Heart left ventricle (tissue), 13 donors: ENCODE measurements at regions not wholly inside any gene's neighbourhood (a gene's known extent, or its start where the extent isn't known, plus 50 kb on each side); places are given as distances from the start of the nearest gene placed in this dataset.

Experiments
- CTCF ChIP-seq, 12 donors: fragments of 200-600 bp; sonication (generic) in 4 of 12; IDR thresholded peaks; one replicate each; pipeline versions ENCODE4 v1.5.0 to v1.8.0; 2018 to 2022; ENCODE audit warnings: antibody characterized with exemption in 12 of 12, mild to moderate bottlenecking in 5 of 12
- POLR2A ChIP-seq, 2 donors: fragments of 450-650 bp; IDR thresholded peaks; one replicate each; pipeline ENCODE4 v1.6.1; 2017; ENCODE audit warnings: antibody characterized with exemption in 2 of 2, mild to moderate bottlenecking in 2 of 2, moderate library complexity in 2 of 2
- donor health status: ischemic (EF 13 %, LVEDD 7.1; RV severe dilation, severe dysfunction).
- donor health status: DM: no; HTN: yes; CAD: no.
- donor health status: DM: no; HTN: no; CAD: no.
- donor health status: ischemic (EF 25% LVEDD 6.9; RV normal size, moderate dysfunction).
- donor health status: ischemic (EF 25% LVEDD 5.7; RV mildly dilated, moderate dysfunction).
- donor health status: ischemic (EF 35%, LVEDD 5.7; RV mildly dilated, moderate dysfunction).
- donor health status: nonischemic (EF 11% LVEDD 7.7; RV severe dilation, severe dysfunction).
- donor health status: DM: yes; HTN: yes; CAD: no.
- donor health status: PGD.
- donor health status: ischemic (EF 29% LVEDD 5.4; RV normal size, mild dysfunction).
- donor health status: nonischemic (EF 23%, LVEDD 6.1; RV moderate dilation, normal function).

- TF ChIP-seq CTCF (IDR thresholded peaks at IDR 0.05) (no peak), POLR2A (IDR thresholded peaks at IDR 0.05) (no peak)
These were observed 107.1 kb downstream of the SLC6A15 start for GRCh38 chr12:84805474-84805858.
